Cardiac fibroblast (primary cell): ENCODE measurements at regions not wholly inside any gene's neighbourhood (a gene's known extent, or its start where the extent isn't known, plus 50 kb on each side); places are given as distances from the start of the nearest gene placed in this dataset.

Experiments used
- DNase-seq, 2 donors: peaks; one replicate each; pipeline versions ENCODE4 v3.0.0 to v3.0.0-alpha.2; 2010; ENCODE audit warnings: low read depth in 2 of 2
- H3K4me3 ChIP-seq, 2 donors: replicated peaks in 1 of 2; 1 replicate in 1 of 2; 2 replicates in 1 of 2; pipeline ENCODE4 v1.5.1; 2011; ENCODE audit warnings: low read depth in 2 of 2, low read length in 2 of 2, mild to moderate bottlenecking in 2 of 2, moderate library complexity in 1 of 2
- TF ChIP-seq, protein P1 (sequence below): IDR thresholded peaks from one replicate; pipeline ENCODE4 v1.5.1; 2011; ENCODE audit warnings: low read depth, mild to moderate bottlenecking, low read length, inconsistent platforms

- TF ChIP-seq, protein P1, sequence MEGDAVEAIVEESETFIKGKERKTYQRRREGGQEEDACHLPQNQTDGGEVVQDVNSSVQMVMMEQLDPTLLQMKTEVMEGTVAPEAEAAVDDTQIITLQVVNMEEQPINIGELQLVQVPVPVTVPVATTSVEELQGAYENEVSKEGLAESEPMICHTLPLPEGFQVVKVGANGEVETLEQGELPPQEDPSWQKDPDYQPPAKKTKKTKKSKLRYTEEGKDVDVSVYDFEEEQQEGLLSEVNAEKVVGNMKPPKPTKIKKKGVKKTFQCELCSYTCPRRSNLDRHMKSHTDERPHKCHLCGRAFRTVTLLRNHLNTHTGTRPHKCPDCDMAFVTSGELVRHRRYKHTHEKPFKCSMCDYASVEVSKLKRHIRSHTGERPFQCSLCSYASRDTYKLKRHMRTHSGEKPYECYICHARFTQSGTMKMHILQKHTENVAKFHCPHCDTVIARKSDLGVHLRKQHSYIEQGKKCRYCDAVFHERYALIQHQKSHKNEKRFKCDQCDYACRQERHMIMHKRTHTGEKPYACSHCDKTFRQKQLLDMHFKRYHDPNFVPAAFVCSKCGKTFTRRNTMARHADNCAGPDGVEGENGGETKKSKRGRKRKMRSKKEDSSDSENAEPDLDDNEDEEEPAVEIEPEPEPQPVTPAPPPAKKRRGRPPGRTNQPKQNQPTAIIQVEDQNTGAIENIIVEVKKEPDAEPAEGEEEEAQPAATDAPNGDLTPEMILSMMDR = no peak
- DNase-seq = no peak
- H3K4me3 ChIP-seq = no peak overlapping the region
Observed at GRCh38 chr4:35066406-35066805, 1177.9 kb downstream of the ARAP2 start.

- no peak overlapping the region for H3K4me3 ChIP-seq
- TF ChIP-seq, protein P1 = no peak
- DNase-seq = no peak
Observed at GRCh38 chr4:35080799-35081198, 1163.5 kb downstream of the ARAP2 start.

GRCh38 chr4:35087218-35087617, 1157.1 kb downstream of the ARAP2 start:
- TF ChIP-seq, protein P1 = no peak
- no peak for DNase-seq
- H3K4me3 ChIP-seq = no peak overlapping the region

- no peak for DNase-seq
- no peak overlapping the region for H3K4me3 ChIP-seq
- TF ChIP-seq, protein P1 = no peak
Observed at GRCh38 chr4:35100932-35101331, 1143.4 kb downstream of the ARAP2 start.

GRCh38 chr4:35102066-35102465, 1142.2 kb downstream of the ARAP2 start:
- H3K4me3 ChIP-seq = no peak overlapping the region
- no peak for DNase-seq
- TF ChIP-seq, protein P1 = no peak

GRCh38 chr4:35105486-35105885, 1138.8 kb downstream of the ARAP2 start:
- H3K4me3 ChIP-seq = no peak overlapping the region
- DNase-seq = no peak
- TF ChIP-seq, protein P1 = no peak

DNA sequence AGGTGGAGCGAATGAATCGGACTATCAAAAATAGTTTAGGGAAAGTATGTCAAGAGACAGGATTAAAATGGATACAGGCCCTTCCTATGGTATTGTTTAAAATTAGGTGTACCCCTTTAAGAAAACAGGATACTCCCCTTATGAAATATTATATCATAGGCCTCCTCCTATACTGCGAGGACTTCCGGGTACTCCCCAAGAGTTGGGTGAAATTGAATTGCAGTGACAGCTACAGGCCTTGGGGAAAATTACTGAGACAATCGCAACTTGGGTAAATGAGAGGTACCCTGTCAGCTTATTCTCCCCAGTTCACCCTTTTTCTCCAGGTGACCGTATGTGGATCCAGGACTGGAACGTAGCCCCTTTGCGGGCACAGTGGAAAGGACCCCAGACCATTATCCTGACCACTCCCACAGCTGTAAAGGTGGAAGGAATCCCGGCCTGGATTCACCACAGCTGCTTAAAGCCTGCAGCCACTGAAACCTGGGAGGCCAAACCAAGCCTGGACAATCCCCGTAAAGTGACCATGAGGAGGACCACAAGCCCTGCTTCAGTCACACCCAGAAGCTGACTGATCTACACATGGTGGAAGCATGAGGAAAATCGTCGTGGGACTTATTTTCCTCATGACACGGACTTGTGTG, 1138.1 kb downstream of the ARAP2 start:
- no peak for DNase-seq
- no peak overlapping the region for H3K4me3 ChIP-seq
- TF ChIP-seq, protein P1 = no peak
